Activated B cell treated with CpG ODN at 0.5 μM for 24 hours (primary cell): ENCODE measurements at regions not wholly inside any gene's neighbourhood (a gene's known extent, or its start where the extent isn't known, plus 50 kb on each side); places are given as distances from the start of the nearest gene placed in this dataset.

ENCODE experiments used
- ATAC-seq: fragments of 200-7000 bp; cut with Tn5 transposase; one replicate; pipeline ENCODE4 v1.10.0; 2021; ENCODE audit warnings: low read depth, mild to moderate bottlenecking, moderate library complexity
- CTCF ChIA-PET: fragments of 350-600 bp; sonication (Branson Sonifier 250); formaldehyde crosslinking; loops from one replicate; lab custom pipeline; 2021; ENCODE audit warnings: antibody characterized with exemption; lab: Charles Lee
- POLR2A ChIA-PET: fragments of 350-600 bp; sonication (Branson Sonifier 250); formaldehyde crosslinking; loops from one replicate; lab custom pipeline; 2021; ENCODE audit warnings: antibody characterized with exemption; lab: Charles Lee
- DNase-seq: peaks from one replicate; pipeline ENCODE4 v3.0.0; 2022
- H3K27ac Mint-ChIP-seq: one replicate; pipeline ENCODE4 v1.8.0; 2020; ENCODE audit warnings: mixed read lengths
- H3K27me3 Mint-ChIP-seq: one replicate; pipeline ENCODE4 v1.8.0; 2021; ENCODE audit warnings: mixed read lengths
- H3K36me3 Mint-ChIP-seq: one replicate; pipeline ENCODE4 v1.8.0; 2021; ENCODE audit warnings: low read depth, mixed read lengths
- H3K4me1 Mint-ChIP-seq: one replicate; pipeline ENCODE4 v1.8.0; 2021; ENCODE audit warnings: mixed read lengths
- H3K4me3 Mint-ChIP-seq: one replicate; pipeline ENCODE4 v1.8.0; 2020; ENCODE audit warnings: mild to moderate bottlenecking, mixed read lengths
- H3K9me3 Mint-ChIP-seq: one replicate; pipeline ENCODE4 v1.8.0; 2020; ENCODE audit warnings: mixed read lengths
- intact Hi-C: fragments of 100-400 bp; cut with micrococcal nuclease; formaldehyde crosslinking; loops from one replicate; pipeline ENCODE4 v1.15.1; 2024
- TF ChIP-seq, protein P1 (sequence below): fragments of 200-600 bp; IDR thresholded peaks from one replicate; pipeline ENCODE4 v1.8.0; 2022; ENCODE audit warnings: antibody characterized with exemption, mild to moderate bottlenecking

GRCh38 chr5:87115839-87116364, 151.8 kb upstream of the RASA1 start:
- POLR2A ChIA-PET = no interaction called here

GRCh38 chr5:87116825-87117512, 150.7 kb upstream of the RASA1 start:
- Mint-ChIP-seq H3K4me3 (no peak overlapping the region), H3K36me3 (no peaks in the 10 kb centered on the region), H3K27me3 (no peaks in the 10 kb centered on the region), H3K9me3 (no peaks in the 10 kb centered on the region), H3K4me1 (peaks cover 61% of the 10 kb centered on the region), H3K27ac (peak overlapping the region; percentile 67)
- POLR2A ChIA-PET = interaction anchor here (0.6 to 1.3 kb wide), 5 partner anchors 16 to 303 kb away, joined by 3 to 18 read pairs (median 4); no protein-coding TSS in a partner anchor
- TF ChIP-seq, protein P1, sequence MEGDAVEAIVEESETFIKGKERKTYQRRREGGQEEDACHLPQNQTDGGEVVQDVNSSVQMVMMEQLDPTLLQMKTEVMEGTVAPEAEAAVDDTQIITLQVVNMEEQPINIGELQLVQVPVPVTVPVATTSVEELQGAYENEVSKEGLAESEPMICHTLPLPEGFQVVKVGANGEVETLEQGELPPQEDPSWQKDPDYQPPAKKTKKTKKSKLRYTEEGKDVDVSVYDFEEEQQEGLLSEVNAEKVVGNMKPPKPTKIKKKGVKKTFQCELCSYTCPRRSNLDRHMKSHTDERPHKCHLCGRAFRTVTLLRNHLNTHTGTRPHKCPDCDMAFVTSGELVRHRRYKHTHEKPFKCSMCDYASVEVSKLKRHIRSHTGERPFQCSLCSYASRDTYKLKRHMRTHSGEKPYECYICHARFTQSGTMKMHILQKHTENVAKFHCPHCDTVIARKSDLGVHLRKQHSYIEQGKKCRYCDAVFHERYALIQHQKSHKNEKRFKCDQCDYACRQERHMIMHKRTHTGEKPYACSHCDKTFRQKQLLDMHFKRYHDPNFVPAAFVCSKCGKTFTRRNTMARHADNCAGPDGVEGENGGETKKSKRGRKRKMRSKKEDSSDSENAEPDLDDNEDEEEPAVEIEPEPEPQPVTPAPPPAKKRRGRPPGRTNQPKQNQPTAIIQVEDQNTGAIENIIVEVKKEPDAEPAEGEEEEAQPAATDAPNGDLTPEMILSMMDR = no peak
- peak; percentile 45 for ATAC-seq
- CTCF ChIA-PET = interaction anchor here (0.6 to 1.3 kb wide), 3 partner anchors 17 to 283 kb away, joined by 3 read pairs; no protein-coding TSS in a partner anchor
- intact Hi-C loops = loop anchor here (1.0 kb wide), 1 partner anchor 14 kb away; no protein-coding TSS in a partner anchor
- DNase-seq = no peak

More at GRCh38 chr5:87115839-87116364, 151.8 kb upstream of the RASA1 start:
- H3K27me3 Mint-ChIP-seq = no peaks in the 10 kb centered on the region
- no peaks in the 10 kb centered on the region for H3K36me3 Mint-ChIP-seq
- no peak overlapping the region for H3K27ac Mint-ChIP-seq
- no peak for DNase-seq
- no peak overlapping the region for H3K4me3 Mint-ChIP-seq
- intact Hi-C loops = no loop called here
- CTCF ChIA-PET = no interaction called here
- H3K4me1 Mint-ChIP-seq = peaks cover 51% of the 10 kb centered on the region
- no peaks in the 10 kb centered on the region for H3K9me3 Mint-ChIP-seq
- ATAC-seq = no peak
- TF ChIP-seq, protein P1 = no peak

DNA sequence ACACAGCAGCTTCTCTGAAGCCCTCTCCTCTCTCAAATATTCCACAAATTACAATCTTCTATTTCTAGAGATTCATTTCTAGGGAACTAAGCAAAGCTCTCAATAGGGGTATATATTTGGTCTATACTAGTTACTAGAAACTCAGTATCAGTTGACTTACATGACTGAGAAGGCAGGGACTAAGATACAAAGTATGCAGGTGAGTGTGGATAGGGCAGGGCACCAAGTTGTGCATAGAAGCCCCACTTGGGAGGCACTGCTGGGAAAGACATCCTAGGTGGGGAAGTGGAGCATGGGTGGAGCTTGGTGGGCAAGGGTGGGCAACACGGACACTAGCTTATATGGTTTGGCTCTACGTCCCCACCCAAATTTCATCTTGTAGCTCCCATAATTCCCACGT, 148.1 kb upstream of the RASA1 start:
- Mint-ChIP-seq H3K36me3 (no peaks in the 10 kb centered on the region), H3K27me3 (no peaks in the 10 kb centered on the region), H3K4me1 (peaks cover 61% of the 10 kb centered on the region), H3K9me3 (no peaks in the 10 kb centered on the region), H3K27ac (peak overlapping the region; percentile 74), H3K4me3 (no peak overlapping the region)
- no peak for ATAC-seq
- POLR2A ChIA-PET = interaction anchor here (1.0 kb wide), 1 partner anchor 15 kb away, joined by 3 read pairs; no protein-coding TSS in a partner anchor
- CTCF ChIA-PET = no interaction called here
- TF ChIP-seq, protein P1 = no peak
- DNase-seq = no peak
- intact Hi-C loops = no loop called here

- Mint-ChIP-seq H3K27ac (peak overlapping the region; percentile 74), H3K36me3 (no peaks in the 10 kb centered on the region), H3K27me3 (no peaks in the 10 kb centered on the region), H3K4me1 (peaks cover 61% of the 10 kb centered on the region), H3K9me3 (no peaks in the 10 kb centered on the region), H3K4me3 (peak overlapping the region; percentile 5)
- no peak for DNase-seq
- TF ChIP-seq, protein P1 = no peak
- peak; percentile 34 for ATAC-seq
- ChIA-PET CTCF (interaction anchor here (0.6 kb wide), 1 partner anchor 19 kb away, joined by 3 read pairs; no protein-coding TSS in a partner anchor), POLR2A (interaction anchor here (0.7 to 1.3 kb wide), 3 partner anchors 16 to 45 kb away, joined by 3 to 4 read pairs (median 3); no protein-coding TSS in a partner anchor)
- intact Hi-C loops = loop anchor here (1.0 kb wide), 3 partner anchors 17 to 147 kb away; partner anchors contain the start of gene RASA1
Observed at GRCh38 chr5:87120518-87121303, 147.0 kb upstream of the RASA1 start.
